ENCODE measurements at regions not wholly inside any gene's neighbourhood (a gene's known extent, or its start where the extent isn't known, plus 50 kb on each side); places are given as distances from the start of the nearest gene placed in this dataset.
"Not testable (repeated sequence)": the region's sequence is repeated elsewhere in the genome, so short reads cannot be mapped to it uniquely, and the experiment has no call there.

DNA sequence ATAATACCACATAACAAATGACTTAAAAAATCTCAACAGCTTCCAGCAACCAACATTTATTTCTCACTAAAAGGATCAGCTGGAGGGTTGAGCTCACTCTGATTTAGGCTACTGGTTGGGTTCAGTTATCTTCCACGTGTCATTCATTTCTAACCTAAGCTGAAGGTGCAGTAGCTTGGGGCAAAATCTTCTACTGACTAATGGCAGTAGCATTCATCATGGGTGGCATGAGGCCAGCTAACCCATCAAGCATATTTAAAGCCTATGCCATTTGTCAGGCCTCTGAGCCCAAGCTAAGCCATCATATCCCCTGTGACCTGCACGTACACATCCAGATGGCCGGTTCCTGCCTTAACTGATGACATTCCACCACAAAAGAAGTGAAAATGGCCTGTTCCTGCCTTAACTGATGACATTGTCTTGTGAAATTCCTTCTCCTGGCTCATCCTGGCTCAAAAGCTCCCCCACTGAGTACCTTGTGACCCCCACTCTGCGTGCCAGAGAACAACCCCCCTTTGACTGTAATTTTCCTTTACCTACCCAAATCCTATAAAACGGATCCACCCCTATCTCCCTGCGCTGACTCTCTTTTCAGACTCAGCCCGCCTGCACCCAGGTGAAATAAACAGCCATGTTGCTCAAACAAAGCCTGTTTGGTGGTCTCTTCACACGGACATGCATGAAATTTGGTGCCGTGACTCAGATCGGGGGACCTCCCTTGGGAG, 324.7 kb upstream of the LMCD1 start:
- H3K4me3 ChIP-seq (ENCODE audit: low read depth in 1 of 2, low read length in 2 of 2); H3K36me3 ChIP-seq (ENCODE audit: insufficient read depth, low read length); H3K9ac ChIP-seq (ENCODE audit: low read length); H3K27me3 ChIP-seq (ENCODE audit: control insufficient read depth in 1 of 2, insufficient read depth in 2 of 2, low read length in 2 of 2); H3K4me1 ChIP-seq (ENCODE audit: insufficient read depth, low read length); H3K9me3 ChIP-seq (ENCODE audit: low read length); H3K27ac ChIP-seq (ENCODE audit: low read depth, low read length): not testable (repeated sequence)

DNA sequence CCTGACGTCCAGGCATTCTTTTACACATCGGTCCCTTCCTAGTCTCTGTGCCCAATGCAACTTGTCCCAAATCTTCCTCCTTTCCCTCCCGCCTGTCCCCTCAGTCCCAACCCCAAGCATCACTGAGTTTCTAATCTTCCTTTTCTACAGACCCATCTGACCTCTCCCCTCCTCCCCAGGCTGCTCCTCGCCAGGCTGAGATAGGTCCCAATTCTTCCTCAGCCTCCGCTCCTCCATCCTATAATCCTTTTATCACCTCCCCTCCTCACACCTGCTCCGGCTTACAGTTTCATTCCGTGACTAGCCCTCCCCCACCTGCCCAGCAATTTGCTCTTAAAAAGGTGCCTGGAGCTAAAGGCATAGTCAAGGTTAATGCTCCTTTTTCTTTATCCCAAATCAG, 323.1 kb upstream of the LMCD1 start:
- not testable (repeated sequence) for H3K9me3 ChIP-seq (ENCODE audit: low read length); H3K27ac ChIP-seq (ENCODE audit: low read depth, low read length); H3K4me1 ChIP-seq (ENCODE audit: insufficient read depth, low read length); H3K4me3 ChIP-seq (ENCODE audit: low read depth in 1 of 2, low read length in 2 of 2); H3K27me3 ChIP-seq (ENCODE audit: control insufficient read depth in 1 of 2, insufficient read depth in 2 of 2, low read length in 2 of 2); H3K9ac ChIP-seq (ENCODE audit: low read length); H3K36me3 ChIP-seq (ENCODE audit: insufficient read depth, low read length)

DNA sequence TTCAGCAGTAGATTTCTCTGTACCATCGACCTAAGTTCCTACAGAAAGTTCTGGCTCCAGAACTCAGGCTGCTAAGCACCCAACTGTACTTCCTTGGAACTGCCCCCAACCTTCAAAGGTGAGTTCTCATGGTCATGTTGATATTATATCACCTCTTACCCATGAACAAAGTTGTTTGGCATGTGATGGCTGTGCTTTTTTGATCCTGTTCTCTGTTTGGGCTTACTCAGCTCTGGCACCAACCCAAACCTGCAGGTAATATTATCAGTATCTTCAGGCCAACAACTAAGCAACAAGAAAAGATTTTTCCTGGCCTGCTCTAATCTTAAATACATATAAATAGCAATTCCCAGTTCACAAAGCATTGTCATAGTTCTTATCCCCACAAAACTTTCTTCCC, 318.7 kb upstream of the LMCD1 start:
- Histone ChIP-seq H3K27ac (ENCODE audit: low read depth, low read length) (no peak overlapping the region), H3K27me3 (ENCODE audit: control insufficient read depth in 1 of 2, insufficient read depth in 2 of 2, low read length in 2 of 2) (no peaks in the 10 kb centered on the region), H3K4me3 (ENCODE audit: low read depth in 1 of 2, low read length in 2 of 2) (no peak overlapping the region), H3K9ac (ENCODE audit: low read length) (no peak overlapping the region), H3K36me3 (ENCODE audit: insufficient read depth, low read length) (no peaks in the 10 kb centered on the region), H3K4me1 (ENCODE audit: insufficient read depth, low read length) (no peaks in the 10 kb centered on the region), H3K9me3 (ENCODE audit: low read length) (no peaks in the 10 kb centered on the region)

DNA sequence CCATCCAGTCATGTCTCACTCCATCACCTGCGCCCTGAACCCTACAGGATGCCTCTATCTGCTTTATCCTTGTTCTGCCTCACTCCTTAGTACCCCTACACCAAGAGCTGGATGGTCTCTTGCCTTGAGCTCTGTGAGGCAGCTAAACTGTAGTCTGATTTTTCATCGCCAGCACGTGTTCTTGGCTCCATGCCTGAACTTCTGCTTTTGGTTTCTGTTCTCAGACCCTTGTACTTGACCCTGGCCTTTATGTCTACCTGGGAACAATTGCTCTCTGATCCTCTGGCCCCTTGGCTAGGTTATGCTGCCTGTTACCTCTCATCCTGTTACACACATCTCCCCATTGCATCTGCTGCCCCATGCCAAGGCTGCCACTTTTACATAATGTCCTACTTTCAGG, 318.0 kb upstream of the LMCD1 start:
- Histone ChIP-seq H3K4me3 (ENCODE audit: low read depth in 1 of 2, low read length in 2 of 2) (no peak overlapping the region), H3K36me3 (ENCODE audit: insufficient read depth, low read length) (no peaks in the 10 kb centered on the region), H3K27ac (ENCODE audit: low read depth, low read length) (no peak overlapping the region), H3K27me3 (ENCODE audit: control insufficient read depth in 1 of 2, insufficient read depth in 2 of 2, low read length in 2 of 2) (no peaks in the 10 kb centered on the region), H3K4me1 (ENCODE audit: insufficient read depth, low read length) (no peaks in the 10 kb centered on the region), H3K9me3 (ENCODE audit: low read length) (no peaks in the 10 kb centered on the region), H3K9ac (ENCODE audit: low read length) (no peak overlapping the region)

DNA sequence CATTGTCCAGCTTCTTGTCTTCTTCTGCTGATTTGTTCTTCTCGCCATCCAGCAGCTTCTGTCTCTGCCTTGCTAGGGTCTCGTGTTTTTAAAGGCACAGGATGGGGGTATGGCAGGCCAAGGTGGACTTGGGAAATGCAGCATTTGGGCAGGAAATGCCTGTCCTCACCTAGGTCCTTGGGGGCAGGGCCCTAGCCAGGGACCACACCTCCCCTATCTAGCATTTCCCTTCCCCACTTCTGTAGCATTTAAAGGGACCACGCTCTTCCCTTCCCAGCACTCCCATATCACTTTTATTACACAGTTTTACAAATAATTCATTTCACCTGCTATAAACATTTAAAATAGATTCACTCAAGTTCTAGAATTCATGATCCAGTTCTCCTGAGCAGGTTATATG, 315.4 kb upstream of the LMCD1 start:
- H3K4me3 ChIP-seq (ENCODE audit: low read depth in 1 of 2, low read length in 2 of 2) = no peak overlapping the region
- no peaks in the 10 kb centered on the region for H3K36me3 ChIP-seq (ENCODE audit: insufficient read depth, low read length)
- H3K4me1 ChIP-seq (ENCODE audit: insufficient read depth, low read length) = no peaks in the 10 kb centered on the region

DNA sequence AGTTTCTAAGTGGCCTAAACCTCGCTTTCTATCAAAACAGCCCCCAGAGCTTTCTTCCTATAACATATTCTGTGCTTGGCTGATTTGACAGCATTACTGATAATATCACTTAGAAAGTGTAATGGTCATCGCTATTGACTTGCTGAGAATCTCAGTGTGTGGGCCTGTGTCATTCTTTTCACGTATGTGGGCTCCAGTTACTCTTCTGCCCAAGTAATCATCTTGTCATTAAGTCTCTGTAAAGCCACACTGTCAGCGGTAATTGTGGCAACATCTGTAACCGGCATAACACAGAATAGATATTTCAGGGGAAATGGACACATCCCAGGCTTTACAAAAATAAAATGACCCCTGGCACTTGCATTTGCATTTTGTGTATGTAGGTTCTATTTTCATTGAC, 313.6 kb upstream of the LMCD1 start:
- H3K4me1 ChIP-seq (ENCODE audit: insufficient read depth, low read length) = no peaks in the 10 kb centered on the region
- H3K4me3 ChIP-seq (ENCODE audit: low read depth in 1 of 2, low read length in 2 of 2) = no peak overlapping the region
- no peaks in the 10 kb centered on the region for H3K27me3 ChIP-seq (ENCODE audit: control insufficient read depth in 1 of 2, insufficient read depth in 2 of 2, low read length in 2 of 2)
- no peak overlapping the region for H3K9ac ChIP-seq (ENCODE audit: low read length)
- H3K9me3 ChIP-seq (ENCODE audit: low read length) = peaks cover 5% of the 10 kb centered on the region
- H3K36me3 ChIP-seq (ENCODE audit: insufficient read depth, low read length) = no peaks in the 10 kb centered on the region
- no peak overlapping the region for H3K27ac ChIP-seq (ENCODE audit: low read depth, low read length)

More for the DNA sequence above, 315.4 kb upstream of the LMCD1 start:
- Histone ChIP-seq H3K27me3 (ENCODE audit: control insufficient read depth in 1 of 2, insufficient read depth in 2 of 2, low read length in 2 of 2) (no peaks in the 10 kb centered on the region), H3K9ac (ENCODE audit: low read length) (no peak overlapping the region), H3K9me3 (ENCODE audit: low read length) (peaks cover 5% of the 10 kb centered on the region), H3K27ac (ENCODE audit: low read depth, low read length) (no peak overlapping the region)

DNA sequence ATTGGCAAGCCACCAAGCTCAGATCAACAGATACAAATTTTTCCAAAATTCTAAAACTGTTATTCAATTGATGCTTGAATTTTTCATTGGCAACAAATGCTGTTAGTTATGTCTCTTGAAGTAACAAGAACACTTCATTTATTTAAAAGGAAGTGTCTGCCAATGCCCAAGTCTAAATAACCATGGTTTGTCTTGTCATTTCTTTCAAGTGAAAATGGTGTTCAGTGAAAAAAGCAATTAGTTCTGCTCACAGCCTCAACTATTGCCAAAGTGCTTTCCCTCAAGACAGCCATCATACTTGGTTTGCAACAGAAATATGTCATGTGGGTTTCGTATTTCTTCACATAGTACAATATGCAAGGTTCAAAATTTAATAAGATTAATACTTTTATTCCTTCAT, 312.6 kb upstream of the LMCD1 start:
- no peaks in the 10 kb centered on the region for H3K36me3 ChIP-seq (ENCODE audit: insufficient read depth, low read length)
- no peaks in the 10 kb centered on the region for H3K4me1 ChIP-seq (ENCODE audit: insufficient read depth, low read length)
- H3K9ac ChIP-seq (ENCODE audit: low read length) = no peak overlapping the region
- no peak overlapping the region for H3K4me3 ChIP-seq (ENCODE audit: low read depth in 1 of 2, low read length in 2 of 2)
- peaks cover 5% of the 10 kb centered on the region for H3K9me3 ChIP-seq (ENCODE audit: low read length)
- no peaks in the 10 kb centered on the region for H3K27me3 ChIP-seq (ENCODE audit: control insufficient read depth in 1 of 2, insufficient read depth in 2 of 2, low read length in 2 of 2)
- no peak overlapping the region for H3K27ac ChIP-seq (ENCODE audit: low read depth, low read length)

DNA sequence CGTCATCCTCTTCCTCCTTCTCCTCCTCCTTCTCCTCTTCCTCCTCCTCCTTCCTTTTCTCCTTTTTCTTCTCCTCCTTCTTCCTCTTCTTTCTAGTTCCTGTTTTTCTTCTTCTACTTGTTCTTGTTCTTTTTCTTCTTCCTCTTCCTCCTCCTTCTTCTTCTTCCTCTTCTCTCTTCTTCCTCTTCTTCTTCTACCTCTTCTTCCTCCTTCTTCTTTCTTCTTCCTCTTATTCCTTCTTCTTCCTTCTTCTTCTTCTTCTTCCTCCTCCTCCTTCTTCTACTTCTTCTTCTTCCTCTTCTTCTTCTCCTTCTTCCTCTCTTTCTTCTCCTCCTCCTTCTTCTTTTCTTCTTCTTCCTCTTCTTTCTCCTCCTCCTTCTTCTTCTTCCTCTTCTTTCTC, 310.2 kb upstream of the LMCD1 start:
- Histone ChIP-seq H3K9ac (ENCODE audit: low read length) (no peak overlapping the region), H3K27ac (ENCODE audit: low read depth, low read length) (no peak overlapping the region), H3K4me3 (ENCODE audit: low read depth in 1 of 2, low read length in 2 of 2) (no peak overlapping the region), H3K27me3 (ENCODE audit: control insufficient read depth in 1 of 2, insufficient read depth in 2 of 2, low read length in 2 of 2) (no peaks in the 10 kb centered on the region), H3K9me3 (ENCODE audit: low read length) (peaks cover 5% of the 10 kb centered on the region), H3K4me1 (ENCODE audit: insufficient read depth, low read length) (no peaks in the 10 kb centered on the region), H3K36me3 (ENCODE audit: insufficient read depth, low read length) (no peaks in the 10 kb centered on the region)

DNA sequence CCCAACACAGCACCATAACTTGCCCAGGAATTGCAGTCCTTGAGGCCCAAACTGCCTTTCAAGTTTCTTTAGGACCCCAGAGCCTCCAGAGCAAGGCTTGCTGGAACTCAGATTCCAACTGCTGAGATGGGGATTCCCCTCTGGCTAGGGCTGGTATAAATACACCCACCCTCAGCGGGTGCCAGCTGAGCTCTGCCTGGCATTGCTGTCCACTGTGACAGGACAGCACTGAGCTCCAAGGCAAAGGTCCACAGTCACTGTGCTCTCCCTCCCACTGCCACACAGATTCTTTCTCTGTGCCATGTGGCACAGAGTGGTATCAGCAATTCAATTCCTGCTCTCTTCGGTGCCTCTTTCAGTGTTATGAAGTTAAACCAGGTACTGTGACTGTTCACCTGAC, 304.2 kb upstream of the LMCD1 start:
- no peaks in the 10 kb centered on the region for H3K36me3 ChIP-seq (ENCODE audit: insufficient read depth, low read length)
- no peak overlapping the region for H3K9ac ChIP-seq (ENCODE audit: low read length)
- H3K9me3 ChIP-seq (ENCODE audit: low read length) = no peaks in the 10 kb centered on the region
- no peaks in the 10 kb centered on the region for H3K4me1 ChIP-seq (ENCODE audit: insufficient read depth, low read length)
- no peak overlapping the region for H3K4me3 ChIP-seq (ENCODE audit: low read depth in 1 of 2, low read length in 2 of 2)
- H3K27me3 ChIP-seq (ENCODE audit: control insufficient read depth in 1 of 2, insufficient read depth in 2 of 2, low read length in 2 of 2) = no peaks in the 10 kb centered on the region
- no peak overlapping the region for H3K27ac ChIP-seq (ENCODE audit: low read depth, low read length)

DNA sequence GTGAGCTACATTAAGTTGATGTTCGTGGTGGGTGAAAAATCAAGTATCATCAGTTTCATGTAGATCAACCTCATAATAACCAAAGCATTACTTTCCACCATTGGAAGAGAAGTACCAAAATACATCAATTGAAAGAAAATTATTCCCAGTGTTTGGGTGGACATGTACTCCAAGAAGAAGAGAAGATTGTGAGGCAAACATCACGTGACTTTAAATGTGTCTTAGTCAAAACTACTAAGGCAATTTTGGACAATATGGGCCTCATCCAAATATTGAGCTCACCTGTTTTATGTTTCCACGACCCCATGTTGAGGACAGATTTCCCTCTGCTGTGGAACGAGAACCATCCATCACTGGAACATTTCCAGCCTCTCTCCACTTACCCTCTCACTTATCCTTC, 303.0 kb upstream of the LMCD1 start:
- no peaks in the 10 kb centered on the region for H3K9me3 ChIP-seq (ENCODE audit: low read length)
- no peak overlapping the region for H3K4me3 ChIP-seq (ENCODE audit: low read depth in 1 of 2, low read length in 2 of 2)
- H3K9ac ChIP-seq (ENCODE audit: low read length) = no peak overlapping the region
- H3K27me3 ChIP-seq (ENCODE audit: control insufficient read depth in 1 of 2, insufficient read depth in 2 of 2, low read length in 2 of 2) = no peaks in the 10 kb centered on the region
- H3K27ac ChIP-seq (ENCODE audit: low read depth, low read length) = no peak overlapping the region
- H3K36me3 ChIP-seq (ENCODE audit: insufficient read depth, low read length) = no peaks in the 10 kb centered on the region
- H3K4me1 ChIP-seq (ENCODE audit: insufficient read depth, low read length) = no peaks in the 10 kb centered on the region

DNA sequence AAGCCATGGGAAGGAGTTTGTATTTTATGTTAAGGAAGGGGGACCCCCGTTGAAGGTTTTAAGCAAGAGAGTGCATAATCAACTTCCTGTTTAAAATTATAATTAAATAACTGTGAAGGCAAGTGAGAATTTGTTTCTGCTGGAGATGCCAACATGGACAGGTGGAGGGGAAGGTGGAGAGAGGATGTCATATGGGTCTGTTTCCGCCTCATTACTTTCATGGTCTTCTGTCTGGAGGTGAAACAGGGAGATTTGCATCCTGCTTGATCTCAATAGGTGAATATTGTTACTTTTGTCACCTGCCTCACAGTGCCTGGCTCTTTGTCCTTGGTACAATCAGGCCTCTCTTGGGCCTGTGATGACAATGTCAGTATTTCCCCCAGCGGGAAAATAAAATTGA, 300.6 kb upstream of the LMCD1 start:
- H3K27me3 ChIP-seq (ENCODE audit: control insufficient read depth in 1 of 2, insufficient read depth in 2 of 2, low read length in 2 of 2) = no peaks in the 10 kb centered on the region

DNA sequence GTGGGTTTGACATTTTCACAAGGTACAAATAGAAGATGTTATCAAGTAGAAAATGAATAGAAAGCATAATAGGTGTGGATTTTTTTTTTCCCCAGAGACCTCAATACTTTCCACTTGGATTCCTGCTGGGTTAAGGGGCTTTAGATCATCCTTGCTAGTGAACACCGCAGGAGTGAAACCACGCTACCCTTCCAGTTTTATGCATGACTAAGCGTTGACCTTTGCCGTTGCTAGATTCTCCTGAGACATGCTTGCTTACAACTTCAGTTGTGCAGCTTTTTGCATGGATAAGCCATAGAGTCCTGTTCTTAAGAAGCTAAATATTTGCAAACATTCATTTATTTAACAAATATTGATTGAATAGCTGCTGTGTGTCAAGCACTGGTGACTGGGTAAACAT, 299.7 kb upstream of the LMCD1 start:
- H3K9ac ChIP-seq (ENCODE audit: low read length) = no peak overlapping the region
- no peaks in the 10 kb centered on the region for H3K36me3 ChIP-seq (ENCODE audit: insufficient read depth, low read length)
- no peaks in the 10 kb centered on the region for H3K4me1 ChIP-seq (ENCODE audit: insufficient read depth, low read length)
- no peak overlapping the region for H3K27ac ChIP-seq (ENCODE audit: low read depth, low read length)
- H3K9me3 ChIP-seq (ENCODE audit: low read length) = no peaks in the 10 kb centered on the region
- H3K4me3 ChIP-seq (ENCODE audit: low read depth in 1 of 2, low read length in 2 of 2) = no peak overlapping the region
- H3K27me3 ChIP-seq (ENCODE audit: control insufficient read depth in 1 of 2, insufficient read depth in 2 of 2, low read length in 2 of 2) = no peaks in the 10 kb centered on the region

More for the DNA sequence above, 300.6 kb upstream of the LMCD1 start:
- Histone ChIP-seq H3K27ac (ENCODE audit: low read depth, low read length) (no peak overlapping the region), H3K9me3 (ENCODE audit: low read length) (no peaks in the 10 kb centered on the region), H3K9ac (ENCODE audit: low read length) (no peak overlapping the region), H3K4me1 (ENCODE audit: insufficient read depth, low read length) (no peaks in the 10 kb centered on the region), H3K4me3 (ENCODE audit: low read depth in 1 of 2, low read length in 2 of 2) (no peak overlapping the region), H3K36me3 (ENCODE audit: insufficient read depth, low read length) (no peaks in the 10 kb centered on the region)
